Adrenal gland (tissue), 5 donors: ENCODE measurements at regions not wholly inside any gene's neighbourhood (a gene's known extent, or its start where the extent isn't known, plus 50 kb on each side); places are given as distances from the start of the nearest gene placed in this dataset.

Source experiments
- POLR2A ChIP-seq, 2 donors: fragments of 450-650 bp; IDR thresholded peaks; one replicate each; pipeline ENCODE4 v1.6.1; 2017; ENCODE audit warnings: antibody characterized with exemption in 2 of 2, mild to moderate bottlenecking in 2 of 2, moderate library complexity in 1 of 2
- TF ChIP-seq, protein P1 (sequence below), 6 experiments: fragments of 450-650 bp in 4 of 6; fragments of 200-600 bp in 2 of 6; sonication (generic) in 1 of 6; IDR thresholded peaks; 1 replicate in 5 of 6; 2 replicates in 1 of 6; pipeline versions ENCODE4 v1.5.1 to v1.8.0; 2016 to 2021; ENCODE audit warnings: antibody characterized with exemption in 6 of 6, mild to moderate bottlenecking in 2 of 6, moderate library complexity in 1 of 6
- donor health status: DM: no; HTN: no; CAD: no.

DNA sequence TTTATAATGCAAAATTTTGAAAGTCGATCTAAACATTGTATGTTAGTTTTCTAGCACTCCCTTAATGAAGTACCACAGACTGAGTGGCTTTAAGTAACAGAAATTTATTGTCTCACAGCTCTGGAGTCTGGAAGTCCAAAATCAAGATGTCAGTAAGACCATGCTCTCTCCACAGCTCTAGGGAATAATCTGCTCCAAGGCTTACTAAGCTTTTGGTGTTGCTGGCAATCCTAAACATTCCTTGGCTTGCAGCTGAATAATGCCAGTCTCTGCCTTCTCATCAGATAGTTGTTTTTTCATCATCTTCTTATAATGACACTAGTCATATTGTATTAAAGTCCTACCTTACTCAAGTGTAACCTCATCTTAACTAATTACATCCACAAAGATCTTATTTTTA, 102.2 kb downstream of the RASSF9 start:
- TF ChIP-seq, protein P1, sequence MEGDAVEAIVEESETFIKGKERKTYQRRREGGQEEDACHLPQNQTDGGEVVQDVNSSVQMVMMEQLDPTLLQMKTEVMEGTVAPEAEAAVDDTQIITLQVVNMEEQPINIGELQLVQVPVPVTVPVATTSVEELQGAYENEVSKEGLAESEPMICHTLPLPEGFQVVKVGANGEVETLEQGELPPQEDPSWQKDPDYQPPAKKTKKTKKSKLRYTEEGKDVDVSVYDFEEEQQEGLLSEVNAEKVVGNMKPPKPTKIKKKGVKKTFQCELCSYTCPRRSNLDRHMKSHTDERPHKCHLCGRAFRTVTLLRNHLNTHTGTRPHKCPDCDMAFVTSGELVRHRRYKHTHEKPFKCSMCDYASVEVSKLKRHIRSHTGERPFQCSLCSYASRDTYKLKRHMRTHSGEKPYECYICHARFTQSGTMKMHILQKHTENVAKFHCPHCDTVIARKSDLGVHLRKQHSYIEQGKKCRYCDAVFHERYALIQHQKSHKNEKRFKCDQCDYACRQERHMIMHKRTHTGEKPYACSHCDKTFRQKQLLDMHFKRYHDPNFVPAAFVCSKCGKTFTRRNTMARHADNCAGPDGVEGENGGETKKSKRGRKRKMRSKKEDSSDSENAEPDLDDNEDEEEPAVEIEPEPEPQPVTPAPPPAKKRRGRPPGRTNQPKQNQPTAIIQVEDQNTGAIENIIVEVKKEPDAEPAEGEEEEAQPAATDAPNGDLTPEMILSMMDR (IDR thresholded peaks at IDR 0.05) = no peak
- TF ChIP-seq POLR2A (IDR thresholded peaks at IDR 0.05) = no peak
